ENCODE measurements at regions not wholly inside any gene's neighbourhood (a gene's known extent, or its start where the extent isn't known, plus 50 kb on each side); places are given as distances from the start of the nearest gene placed in this dataset.

DNA sequence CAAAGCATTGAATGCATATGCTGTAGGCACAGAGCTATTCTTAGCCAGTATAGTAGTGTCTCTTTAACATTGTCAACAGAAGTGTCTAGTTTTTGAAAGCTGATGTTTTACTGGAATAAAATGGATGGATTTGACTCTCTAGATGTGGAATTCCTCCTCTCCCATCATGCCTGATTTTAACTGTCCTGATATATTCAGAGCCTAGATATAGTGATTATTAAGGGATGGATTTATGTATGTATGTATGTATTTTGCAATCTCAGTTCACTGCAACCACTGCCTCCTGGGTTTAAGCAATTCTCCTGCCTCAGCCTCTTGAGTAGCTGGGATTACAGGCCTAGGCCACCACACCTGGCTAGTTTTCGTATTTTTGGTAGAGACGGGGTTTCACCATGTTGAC lies 144.8 kb upstream of the NAV3 start:
- in situ Hi-C loops (cut with MboI; ENCODE audit: low sequenced_read_pairs) (loop anchor here (10.0 kb wide), 1 partner anchor 621 kb away; the partner anchor contains the start of gene E2F7), intact Hi-C loops (cut with micrococcal nuclease) (loop anchor here (1.0 to 5.0 kb wide), 5 partner anchors 146 to 1065 kb away; no protein-coding TSS in a partner anchor), dilution Hi-C loops (cut with HindIII; ENCODE audit: low sequenced_read_pairs, unreplicated experiment) (loop anchor here (25.0 kb wide), 1 partner anchor 524 kb away; no protein-coding TSS in a partner anchor)
- BruUV-seq (replicated peaks): no TSS peak
- H3K18ac ChIP-seq (ENCODE audit: low read depth, low read length): no peak overlapping the region
- no peaks in the 10 kb centered on the region for H3K79me1 ChIP-seq (ENCODE audit: low read depth in 1 of 2, low read length in 2 of 2)
- H2BK15ac ChIP-seq (ENCODE audit: low read depth, low read length): no peak overlapping the region
- H4K8ac ChIP-seq (ENCODE audit: low read depth in 2 of 2, low read length in 2 of 2): no peak overlapping the region
- H2AK5ac ChIP-seq (ENCODE audit: low read depth, low read length): no peak overlapping the region
- H3K4me1 ChIP-seq (ENCODE audit: control insufficient read depth, insufficient read depth, low read length): no peaks in the 10 kb centered on the region
- CTCF ChIA-PET: interaction anchor here (0.6 to 2.1 kb wide), 7 partner anchors 40 to 637 kb away, joined by 3 to 11 read pairs (median 4); no protein-coding TSS in a partner anchor
- H2AK9ac ChIP-seq (replicated peaks; ENCODE audit: low read depth, low read length, poor library complexity): no peak overlapping the region
- no peak overlapping the region for H3K23ac ChIP-seq (ENCODE audit: low read depth, low read length)
- no peak for DNase-seq
- no peak overlapping the region for H4K5ac ChIP-seq (ENCODE audit: low read depth, low read length)
- H2BK20ac ChIP-seq (ENCODE audit: low read depth, low read length): no peak overlapping the region
- no peak overlapping the region for H3K9ac ChIP-seq (ENCODE audit: low read depth, low read length)
- ATAC-seq (ENCODE audit: low read depth): no peak
- H2BK5ac ChIP-seq (ENCODE audit: low read depth, low read length, poor library complexity, severe bottlenecking): no peak overlapping the region
- H3K56ac ChIP-seq (ENCODE audit: extremely low read depth, insufficient read depth, low read length): no peak overlapping the region
- no peak overlapping the region for H2AFZ ChIP-seq (replicated peaks; ENCODE audit: low read length, poor library complexity)
- H3K14ac ChIP-seq (replicated peaks; ENCODE audit: low read depth, low read length): no peak overlapping the region
- H3K4me2 ChIP-seq (ENCODE audit: low read depth, low read length): no peak overlapping the region
- no peak overlapping the region for H3K4ac ChIP-seq (ENCODE audit: low read depth, low read length)
- no peaks in the 10 kb centered on the region for H4K20me1 ChIP-seq (ENCODE audit: insufficient read depth, low read length)
- WGBS, 2 experiments (ENCODE audit: extremely low coverage in 2 of 2, insufficient read length in 1 of 2): 100% methylated on average over 1 of the region's 2 CpGs; no CpG with 5 or more reads in 1 of the 2 experiments
- TF ChIP-seq, protein P1, sequence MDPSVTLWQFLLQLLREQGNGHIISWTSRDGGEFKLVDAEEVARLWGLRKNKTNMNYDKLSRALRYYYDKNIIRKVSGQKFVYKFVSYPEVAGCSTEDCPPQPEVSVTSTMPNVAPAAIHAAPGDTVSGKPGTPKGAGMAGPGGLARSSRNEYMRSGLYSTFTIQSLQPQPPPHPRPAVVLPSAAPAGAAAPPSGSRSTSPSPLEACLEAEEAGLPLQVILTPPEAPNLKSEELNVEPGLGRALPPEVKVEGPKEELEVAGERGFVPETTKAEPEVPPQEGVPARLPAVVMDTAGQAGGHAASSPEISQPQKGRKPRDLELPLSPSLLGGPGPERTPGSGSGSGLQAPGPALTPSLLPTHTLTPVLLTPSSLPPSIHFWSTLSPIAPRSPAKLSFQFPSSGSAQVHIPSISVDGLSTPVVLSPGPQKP (IDR thresholded peaks at IDR 0.05; ENCODE audit: borderline replicate concordance, low read depth, low read length): no peak
- no peak for TF ChIP-seq RCOR1 (IDR thresholded peaks at IDR 0.05; ENCODE audit: insufficient replicate concordance, low read length)
- TF ChIP-seq CEBPB (IDR thresholded peaks at IDR 0.05; ENCODE audit: low read depth, low read length): no peak
- no peak for TF ChIP-seq RAD21 (IDR thresholded peaks at IDR 0.05; ENCODE audit: low read length)
- no peak for TF ChIP-seq MAFK (IDR thresholded peaks at IDR 0.05; ENCODE audit: low read depth, low read length)
- TF ChIP-seq CHD1 (IDR thresholded peaks at IDR 0.05; ENCODE audit: low read depth, low read length): no peak
- TF ChIP-seq, protein P2, sequence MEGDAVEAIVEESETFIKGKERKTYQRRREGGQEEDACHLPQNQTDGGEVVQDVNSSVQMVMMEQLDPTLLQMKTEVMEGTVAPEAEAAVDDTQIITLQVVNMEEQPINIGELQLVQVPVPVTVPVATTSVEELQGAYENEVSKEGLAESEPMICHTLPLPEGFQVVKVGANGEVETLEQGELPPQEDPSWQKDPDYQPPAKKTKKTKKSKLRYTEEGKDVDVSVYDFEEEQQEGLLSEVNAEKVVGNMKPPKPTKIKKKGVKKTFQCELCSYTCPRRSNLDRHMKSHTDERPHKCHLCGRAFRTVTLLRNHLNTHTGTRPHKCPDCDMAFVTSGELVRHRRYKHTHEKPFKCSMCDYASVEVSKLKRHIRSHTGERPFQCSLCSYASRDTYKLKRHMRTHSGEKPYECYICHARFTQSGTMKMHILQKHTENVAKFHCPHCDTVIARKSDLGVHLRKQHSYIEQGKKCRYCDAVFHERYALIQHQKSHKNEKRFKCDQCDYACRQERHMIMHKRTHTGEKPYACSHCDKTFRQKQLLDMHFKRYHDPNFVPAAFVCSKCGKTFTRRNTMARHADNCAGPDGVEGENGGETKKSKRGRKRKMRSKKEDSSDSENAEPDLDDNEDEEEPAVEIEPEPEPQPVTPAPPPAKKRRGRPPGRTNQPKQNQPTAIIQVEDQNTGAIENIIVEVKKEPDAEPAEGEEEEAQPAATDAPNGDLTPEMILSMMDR (conservative IDR thresholded peaks at IDR 0.05; ENCODE audit: low read depth, low read length): no peak
- TF ChIP-seq POLR2A (IDR thresholded peaks at IDR 0.05; ENCODE audit: low read depth, low read length): no peak
- no peak for TF ChIP-seq SMC3 (IDR thresholded peaks at IDR 0.05; ENCODE audit: low read depth, low read length)
- no peak for TF ChIP-seq RFX5 (IDR thresholded peaks at IDR 0.05; ENCODE audit: low read depth, low read length)
- no peak for TF ChIP-seq NFE2L2 (IDR thresholded peaks at IDR 0.05; ENCODE audit: low read depth, low read length)
- no peak for TF ChIP-seq FOS (IDR thresholded peaks at IDR 0.05; ENCODE audit: low read depth, low read length)
- TF ChIP-seq MAZ (IDR thresholded peaks at IDR 0.05; ENCODE audit: borderline replicate concordance, low read depth, low read length): no peak
- no peak for TF ChIP-seq MXI1 (IDR thresholded peaks at IDR 0.05; ENCODE audit: borderline replicate concordance, low read depth, low read length)
- TF ChIP-seq, protein P3, sequence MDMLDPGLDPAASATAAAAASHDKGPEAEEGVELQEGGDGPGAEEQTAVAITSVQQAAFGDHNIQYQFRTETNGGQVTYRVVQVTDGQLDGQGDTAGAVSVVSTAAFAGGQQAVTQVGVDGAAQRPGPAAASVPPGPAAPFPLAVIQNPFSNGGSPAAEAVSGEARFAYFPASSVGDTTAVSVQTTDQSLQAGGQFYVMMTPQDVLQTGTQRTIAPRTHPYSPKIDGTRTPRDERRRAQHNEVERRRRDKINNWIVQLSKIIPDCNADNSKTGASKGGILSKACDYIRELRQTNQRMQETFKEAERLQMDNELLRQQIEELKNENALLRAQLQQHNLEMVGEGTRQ (IDR thresholded peaks at IDR 0.05; ENCODE audit: low read depth, low read length): no peak
- no peaks in the 10 kb centered on the region for H3K27me3 ChIP-seq (ENCODE audit: control insufficient read depth, insufficient read depth, low read length)
- no peak overlapping the region for H4K91ac ChIP-seq (ENCODE audit: insufficient read depth, low read depth, low read length)
- H3K9me3 ChIP-seq (ENCODE audit: control insufficient read depth, insufficient read depth, low read length): no peaks in the 10 kb centered on the region
- no peak overlapping the region for H3K27ac ChIP-seq (ENCODE audit: insufficient read depth, low read length)
- no peak overlapping the region for H3K4me3 ChIP-seq (ENCODE audit: insufficient read depth, low read depth, low read length)
- no peak overlapping the region for H2BK120ac ChIP-seq (ENCODE audit: low read depth, low read length)
- POLR2A ChIA-PET (ENCODE audit: unreplicated experiment): no interaction called here
- no peaks in the 10 kb centered on the region for H3K9me1 ChIP-seq (ENCODE audit: insufficient read depth, low read length)
- no peaks in the 10 kb centered on the region for H3K36me3 ChIP-seq (ENCODE audit: control insufficient read depth, insufficient read depth, low read length)

Measured in IMR-90 (cell line).